Anterior cingulate cortex (tissue), 58 donors: ENCODE measurements at regions not wholly inside any gene's neighbourhood (a gene's known extent, or its start where the extent isn't known, plus 50 kb on each side); places are given as distances from the start of the nearest gene placed in this dataset.
"Not testable (repeated sequence)": the region's sequence is repeated elsewhere in the genome, so short reads cannot be mapped to it uniquely, and the experiment has no call there.

Experiments
- DNase-seq, 58 donors: peaks; one replicate each; lab custom pipeline; 2025; lab: John Stamatoyannopoulos, UW

DNA sequence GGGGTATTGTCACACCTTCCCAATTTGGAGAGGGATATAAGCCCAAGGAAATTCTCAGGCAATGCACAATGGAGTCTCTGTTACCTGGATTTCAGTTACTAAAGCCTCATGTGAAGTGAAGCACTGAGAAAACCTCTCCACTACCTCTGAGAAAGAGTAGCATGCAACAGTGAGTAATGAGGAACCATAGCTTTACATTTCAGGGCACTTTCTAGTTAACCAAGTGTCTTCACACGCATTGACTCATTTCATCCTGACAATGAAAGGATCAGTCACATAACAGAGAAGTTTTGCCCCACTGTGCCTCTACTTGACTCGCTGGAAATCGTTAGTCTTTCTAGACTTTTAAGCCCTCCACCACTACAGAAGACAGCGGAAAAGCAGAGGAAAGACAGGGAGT is 86.2 kb upstream of the ARID1B start:
- DNase-seq = no peak

GRCh38 chr6:156689656-156690055 is 87.5 kb upstream of the ARID1B start:
- peak in 8 of 58 donors; percentile 1 to 23 (median 10) for DNase-seq

DNA sequence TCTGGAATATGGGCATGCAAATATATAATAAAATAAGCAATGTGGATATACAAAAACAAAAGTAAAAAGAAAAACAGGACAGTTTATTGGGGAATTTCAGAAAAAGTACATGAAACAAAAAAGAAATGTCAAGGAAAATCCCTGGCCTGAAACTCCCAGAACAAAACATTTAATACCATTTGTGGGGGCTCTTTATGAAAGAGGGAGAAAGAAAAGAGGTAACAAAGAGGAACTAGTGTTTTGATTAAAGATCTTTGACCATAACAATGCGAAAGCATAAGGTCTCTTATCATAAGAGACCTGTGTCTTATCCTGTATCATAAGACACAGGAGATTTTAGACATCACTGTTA is 88.6 kb upstream of the ARID1B start:
- no peak for DNase-seq

GRCh38 chr6:156687789-156688619 is 89.2 kb upstream of the ARID1B start:
- peak in 26 of 58 donors; percentile 13 to 59 (median 36) for DNase-seq

DNA sequence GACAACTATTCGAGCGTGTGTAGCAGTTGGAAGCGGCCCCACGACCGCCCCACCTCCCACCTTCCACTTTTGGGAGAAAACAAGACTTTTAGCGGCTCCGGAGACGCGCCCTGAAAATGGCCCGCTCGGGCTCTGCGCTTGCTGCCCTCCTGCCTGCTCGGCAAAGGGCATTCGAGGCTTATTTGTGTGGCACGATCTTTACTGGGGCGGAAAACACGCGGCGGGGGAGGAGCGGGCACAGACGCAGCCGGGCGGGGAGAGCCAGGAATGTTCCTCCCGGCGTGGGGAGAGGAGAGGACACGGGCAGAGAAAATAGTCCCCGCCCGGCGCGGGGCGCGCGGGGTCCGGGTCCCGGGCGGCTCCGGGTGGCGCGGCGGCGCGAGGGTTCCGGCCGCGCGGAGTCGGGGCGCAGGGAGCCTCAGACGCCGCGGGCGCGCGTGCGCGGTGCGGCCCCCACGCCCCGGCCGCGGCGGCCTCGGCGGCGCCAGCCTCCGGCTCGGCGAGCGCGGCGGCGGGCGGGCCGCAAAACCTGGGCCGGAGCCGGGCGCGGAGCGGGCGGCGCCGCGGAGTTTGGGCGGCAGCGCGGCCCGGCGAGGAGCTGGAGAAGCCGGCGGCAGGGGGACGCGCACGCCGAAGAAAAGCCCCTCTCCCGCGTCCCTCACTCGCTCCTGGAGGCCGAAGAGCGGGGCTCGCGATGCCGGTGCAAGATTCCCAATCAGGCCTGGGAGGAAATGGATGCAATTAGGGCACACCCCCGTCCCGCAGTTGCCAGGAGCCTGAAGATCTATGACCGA is 90.0 kb upstream of the ARID1B start:
- DNase-seq = peak; percentile 51 to 95 (median 90)

GRCh38 chr6:156686301-156686994 is 90.7 kb upstream of the ARID1B start:
- DNase-seq = peak in 40 of 58 donors; percentile 3 to 83 (median 44)

GRCh38 chr6:156685823-156686222 is 91.4 kb upstream of the ARID1B start:
- no peak for DNase-seq

- DNase-seq = no peak
Measured at GRCh38 chr6:156683821-156684220, 93.4 kb upstream of the ARID1B start.

DNA sequence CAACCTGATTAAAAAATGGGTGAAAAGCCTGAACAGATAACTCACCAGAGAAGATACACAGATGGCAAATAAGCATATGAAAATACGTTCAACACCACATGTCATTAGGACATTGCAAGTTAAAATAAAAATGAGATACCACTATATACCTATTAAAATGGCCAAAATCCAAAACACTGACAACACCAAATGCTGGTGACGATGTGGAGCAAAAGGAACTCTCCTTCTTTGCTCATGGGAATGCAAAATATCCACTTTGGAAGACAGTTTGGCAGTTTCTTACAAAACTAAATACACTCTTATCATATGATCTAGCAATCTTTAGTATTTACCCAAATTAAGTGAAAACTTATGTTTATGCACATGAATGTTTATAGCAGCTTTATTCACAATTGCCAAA is 100.5 kb upstream of the ARID1B start:
- DNase-seq = no peak

DNA sequence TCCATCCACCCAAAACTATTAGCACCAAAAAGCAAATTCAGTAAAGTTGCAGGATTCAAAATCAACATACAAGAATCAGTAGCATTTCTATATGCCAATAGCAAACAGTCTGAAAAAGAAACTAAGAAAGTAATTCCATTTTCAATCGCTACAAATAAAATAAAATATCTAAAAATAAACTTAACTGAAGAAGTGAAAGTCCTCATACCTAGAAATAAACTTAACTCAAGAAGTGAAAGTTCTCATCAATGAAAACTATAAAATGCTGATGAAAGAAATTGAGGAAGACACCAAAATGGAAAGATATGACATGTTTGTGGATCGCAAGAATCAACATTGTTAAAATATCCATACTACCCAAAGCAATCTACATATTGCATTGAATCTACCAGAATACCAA is 103.0 kb upstream of the ARID1B start:
- no peak for DNase-seq

- not testable (repeated sequence) for DNase-seq
Measured at GRCh38 chr6:156670097-156670496, 107.1 kb upstream of the ARID1B start.

DNA sequence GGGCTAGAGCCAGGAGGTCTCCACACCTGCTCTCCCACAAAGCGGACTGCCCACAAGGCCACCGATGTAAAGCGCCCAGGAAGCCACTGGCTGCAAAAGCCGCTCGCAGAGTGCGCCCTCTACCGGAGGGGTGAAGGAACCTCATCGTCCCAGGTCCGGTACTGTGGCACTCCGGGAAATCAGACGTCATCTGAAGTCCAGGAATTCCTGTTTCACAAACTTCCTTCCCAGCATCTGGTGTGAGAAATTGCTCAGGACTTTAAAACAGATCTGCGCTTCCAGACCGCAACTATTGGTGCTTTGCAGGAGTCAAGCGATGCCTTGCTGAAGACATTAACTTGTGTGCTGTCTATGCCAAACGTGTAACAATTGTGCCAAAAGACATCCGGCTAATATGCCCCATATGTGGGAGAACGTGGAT is 115.1 kb upstream of the ARID1B start:
- DNase-seq = peak in 7 of 58 donors; percentile 4 to 57 (median 19)

- no peak for DNase-seq
Measured at GRCh38 chr6:156660389-156660788, 116.8 kb upstream of the ARID1B start.

DNA sequence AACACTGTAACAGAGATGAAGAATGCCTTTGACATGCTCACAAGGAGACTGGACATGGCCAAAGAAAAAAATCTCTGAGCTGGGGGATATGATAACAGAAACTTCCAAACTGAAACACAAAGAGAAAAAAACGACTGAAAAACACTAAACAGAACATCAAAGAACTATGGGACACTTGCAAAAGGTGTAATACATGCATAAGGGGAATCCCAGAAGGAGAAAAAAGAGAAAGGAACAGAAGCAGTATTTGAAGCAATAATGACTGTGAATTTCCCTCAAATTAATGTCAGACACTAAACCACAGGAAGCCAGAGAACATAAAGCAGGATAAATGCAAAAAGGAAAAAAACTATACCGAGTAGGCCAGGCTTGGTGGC is 117.4 kb upstream of the ARID1B start:
- no peak for DNase-seq

DNA sequence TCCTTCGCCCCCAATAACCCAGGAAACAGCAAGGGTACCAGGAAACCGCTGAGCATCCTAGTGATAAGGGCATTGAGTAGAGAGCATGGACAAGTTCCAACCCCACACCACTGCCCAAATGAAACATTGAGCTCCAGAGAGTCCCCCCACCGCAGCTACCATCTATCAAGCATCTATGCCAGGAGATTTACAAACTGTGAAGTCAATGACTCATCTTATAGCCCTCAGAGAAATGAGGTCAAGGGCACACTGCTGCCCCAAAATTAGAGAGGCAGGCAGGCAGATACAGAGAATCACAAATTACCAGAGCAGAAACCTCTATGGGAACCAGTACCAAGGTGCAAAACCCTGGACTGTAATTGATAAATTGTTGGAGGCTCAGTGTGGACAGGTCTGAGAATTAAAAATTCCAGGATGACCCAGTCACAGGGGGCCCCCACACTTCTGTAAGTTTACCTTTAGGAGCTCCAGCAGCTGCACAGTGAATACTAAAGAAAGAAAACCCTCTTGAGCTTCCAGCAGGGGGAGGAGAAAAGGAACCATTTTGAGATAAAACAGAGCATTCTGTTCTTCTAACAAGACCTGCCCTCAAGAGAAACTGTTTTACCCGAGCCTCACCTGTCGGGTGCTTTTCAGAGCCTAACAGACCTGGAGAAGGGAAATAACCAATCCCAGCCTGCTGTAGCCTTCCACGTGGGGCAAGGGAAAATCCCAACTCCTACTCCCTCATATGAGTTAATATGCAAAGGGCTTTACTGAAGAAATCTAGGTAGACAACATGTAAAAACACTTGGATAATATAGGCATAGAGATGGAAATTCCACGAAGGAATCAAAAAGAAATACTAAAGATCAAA is 118.0 kb upstream of the ARID1B start:
- DNase-seq = no peak

DNA sequence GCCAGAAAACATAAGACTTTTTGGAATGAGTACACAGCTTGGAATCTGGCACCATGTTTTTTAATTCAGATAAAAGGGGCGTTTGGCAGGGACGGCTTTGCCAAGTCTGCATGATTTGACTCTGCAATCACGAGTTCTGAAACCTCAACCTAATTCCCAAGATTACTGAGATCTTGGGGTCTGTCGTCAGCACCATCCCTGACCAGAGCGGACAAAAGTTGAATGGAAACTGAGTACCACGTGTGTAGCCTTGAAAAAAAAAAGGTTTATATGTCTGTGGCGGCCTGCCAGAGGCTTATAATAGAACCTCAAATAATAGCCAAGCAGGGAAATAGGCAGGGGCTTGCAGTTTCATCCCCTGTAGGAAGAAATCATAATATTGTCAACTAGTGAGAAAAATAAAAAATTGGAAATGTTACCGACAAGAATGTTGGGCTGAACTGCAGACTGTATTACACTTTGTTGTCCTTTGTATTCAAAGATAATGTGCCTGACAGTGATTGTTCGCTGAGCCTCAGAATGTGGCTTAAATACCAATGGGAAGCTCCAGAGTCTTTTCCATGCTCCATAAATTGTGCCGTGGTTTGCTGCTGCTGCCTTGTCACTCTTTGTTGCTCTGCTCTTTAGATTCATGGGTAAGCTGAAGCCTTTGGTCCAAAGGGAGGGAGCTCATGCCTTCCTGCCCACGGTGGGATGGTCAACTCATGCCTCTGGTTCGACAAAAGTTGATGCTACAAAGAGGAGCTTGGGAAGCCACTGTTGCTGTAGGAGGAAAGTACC is 118.8 kb upstream of the ARID1B start:
- DNase-seq = peak in 1 of 58 donors; percentile 12

DNA sequence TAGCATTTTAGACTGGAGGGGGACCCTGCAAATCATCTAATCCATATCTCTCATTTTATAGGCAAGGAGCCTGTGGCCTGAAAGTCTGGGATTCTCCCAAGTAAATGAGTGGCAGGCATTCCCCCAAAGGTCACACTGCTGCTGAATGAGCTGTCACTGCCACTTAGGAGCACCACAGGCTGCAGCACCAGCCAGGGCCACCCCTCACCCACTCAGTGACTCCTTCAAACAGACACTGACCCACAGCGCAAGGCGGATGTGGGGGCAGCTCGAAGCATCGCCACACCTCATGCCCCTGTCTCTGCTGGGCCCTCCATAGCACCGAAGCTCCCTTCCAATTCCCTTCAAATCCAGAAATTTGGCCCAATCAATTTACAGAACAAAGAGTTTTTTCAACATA is 119.9 kb upstream of the ARID1B start:
- no peak for DNase-seq

DNA sequence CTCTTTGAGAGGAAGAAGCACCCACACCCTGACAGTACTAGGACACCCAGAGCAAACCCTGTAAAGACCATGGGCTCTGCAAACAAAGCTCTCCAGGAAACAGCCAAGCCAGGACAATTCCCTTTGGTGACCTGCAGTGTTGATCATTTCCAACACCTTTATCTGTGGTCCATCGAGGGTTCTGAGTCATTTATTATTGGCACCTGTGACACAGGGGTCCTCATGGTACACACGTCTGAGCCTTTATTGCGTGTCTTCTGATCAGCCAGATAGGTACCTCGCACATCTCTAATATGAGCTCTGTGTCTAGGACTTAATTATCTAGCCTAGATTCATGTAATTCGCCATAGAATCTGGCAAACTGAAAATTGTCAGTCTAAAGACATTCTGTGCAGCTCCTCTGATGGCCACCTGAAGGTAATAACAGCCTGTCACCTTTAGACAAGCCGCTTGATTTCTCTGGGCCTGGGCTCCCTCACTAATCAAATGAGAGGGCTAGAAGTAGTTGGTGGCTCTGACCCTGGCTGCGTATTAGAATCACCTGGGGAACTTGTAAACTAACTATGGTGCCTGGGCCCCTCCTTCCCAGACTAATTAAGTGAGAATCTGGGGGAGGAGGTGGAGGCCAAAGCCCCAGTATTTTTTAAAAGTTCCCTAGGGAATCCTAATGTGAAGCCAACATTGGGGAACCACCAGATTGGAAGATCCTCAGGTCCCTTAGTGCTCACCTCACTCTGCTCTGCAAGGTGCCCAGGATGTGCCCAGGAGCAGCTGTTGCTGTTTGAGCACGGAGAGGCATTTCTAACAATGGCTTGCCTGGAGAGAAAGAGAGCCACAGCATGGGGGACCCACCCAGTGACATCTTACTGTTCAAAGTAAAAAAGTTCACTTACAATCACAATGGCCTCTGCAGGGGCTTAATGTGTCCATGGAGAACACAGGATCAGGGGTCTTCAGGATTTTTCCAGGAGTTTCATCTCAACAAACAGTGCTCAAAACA is 122.0 kb upstream of the ARID1B start:
- no peak for DNase-seq
